K562 (cell line): ENCODE measurements at regions not wholly inside any gene's neighbourhood (a gene's known extent, or its start where the extent isn't known, plus 50 kb on each side); places are given as distances from the start of the nearest gene placed in this dataset.

Source experiments
- ATAC-seq: fragments of 200-7000 bp; cut with Tn5 transposase; 3 replicates; pipeline ENCODE4 v1.9.1; 2020; ENCODE audit warnings: moderate library complexity
- BruUV-seq: library from RNA; stranded (reverse); fragments of 400-500 nt; replicated peaks from 2 replicates; lab custom pipeline; 2021; lab: Mats Ljungman, UMichigan
- CTCF ChIA-PET: fragments of 300-600 bp; formaldehyde crosslinking; extraction: SDS; loops from one replicate; lab custom pipeline; 2021; ENCODE audit warnings: low intra/inter-chr PET ratio; lab: Yijun Ruan, JAX
- POLR2A ChIA-PET: fragments of 300-600, 350-650 bp; sonication (Branson Sonifier 250); formaldehyde crosslinking; extraction: SDS; loops from one replicate; lab custom pipeline; 2021; ENCODE audit warnings: antibody characterized with exemption, inconsistent platforms; lab: Yijun Ruan, JAX
- DNase-seq, 4 experiments: peaks; one replicate each; pipeline versions ENCODE4 v3.0.0 to v3.0.0-alpha.2; 2011 to 2018; ENCODE audit warnings: low spot score in 3 of 4, mixed read lengths in 3 of 4; ENCODE audit errors: extremely low read depth in 1 of 4
- FAIRE-seq: peaks from 2 replicates; lab custom pipeline; 2011; peaks lifted over from hg19 to GRCh38; lab: Jason Lieb, UNC
- H2AFZ ChIP-seq: 2 replicates; pipeline ENCODE4 v1.6.0; 2011; ENCODE audit warnings: low read depth, low read length, control low read depth, inconsistent platforms
- H3K27ac ChIP-seq: fragments of 200-600 bp; 3 replicates; pipeline ENCODE4 v1.8.0; 2011; ENCODE audit warnings: low read depth, mild to moderate bottlenecking, control low read depth, inconsistent platforms, low read length, moderate library complexity, mixed read lengths; ENCODE audit errors: extremely low read depth
- H3K27me3 ChIP-seq, 2 experiments: fragments of 300-600 bp in 1 of 2; 2 replicates in 1 of 2; 3 replicates in 1 of 2; pipeline versions ENCODE4 v1.6.0 to v1.8.0; 2011; ENCODE audit warnings: inconsistent platforms in 2 of 2, low read length in 2 of 2, mild to moderate bottlenecking in 1 of 2, mixed read lengths in 1 of 2, moderate library complexity in 1 of 2; ENCODE audit not compliant: control insufficient read depth in 2 of 2, insufficient read depth in 2 of 2
- H3K36me3 ChIP-seq: fragments of 300-600 bp; 3 replicates; pipeline ENCODE4 v1.8.0; 2011; ENCODE audit warnings: mild to moderate bottlenecking, low read length, inconsistent platforms; ENCODE audit not compliant: control insufficient read depth, insufficient read depth
- H3K4me1 ChIP-seq, 2 experiments: fragments of 200-600 bp in 1 of 2; replicated peaks in 1 of 2; 2 replicates in 1 of 2; 3 replicates in 1 of 2; pipeline versions ENCODE4 v1.5.1 to v1.8.0; 2011; ENCODE audit warnings: inconsistent platforms in 2 of 2, low read length in 2 of 2, mild to moderate bottlenecking in 1 of 2, mixed read lengths in 1 of 2, moderate library complexity in 1 of 2; ENCODE audit not compliant: control insufficient read depth in 2 of 2, insufficient read depth in 2 of 2
- H3K4me2 ChIP-seq: 2 replicates; pipeline ENCODE4 v1.6.1; 2011; ENCODE audit warnings: low read length, control low read depth, inconsistent platforms, mixed read lengths; ENCODE audit not compliant: insufficient read depth
- H3K4me3 ChIP-seq: fragments of 200-600 bp; sonication (generic), shearing (Covaris generic); 2 replicates; pipeline ENCODE4 v1.5.1; 2016; ENCODE audit warnings: control low read depth, inconsistent platforms
- H3K79me2 ChIP-seq: fragments of 200-600 bp; 3 replicates; pipeline ENCODE4 v1.8.0; 2011; ENCODE audit warnings: low read length, inconsistent platforms; ENCODE audit not compliant: control insufficient read depth, insufficient read depth
- H3K9ac ChIP-seq, 2 experiments: 2 replicates each; pipeline versions ENCODE4 v1.6.0 to v1.6.1; 2011; ENCODE audit warnings: low read depth in 2 of 2, low read length in 2 of 2, control low read depth in 1 of 2, inconsistent platforms in 1 of 2, mild to moderate bottlenecking in 1 of 2, mixed read lengths in 1 of 2; ENCODE audit not compliant: insufficient read depth in 1 of 2
- H3K9me1 ChIP-seq: one replicate; pipeline ENCODE4 v1.6.0; 2011; ENCODE audit warnings: inconsistent platforms, mild to moderate bottlenecking, low read length, moderate library complexity; ENCODE audit not compliant: control insufficient read depth, insufficient read depth
- H3K9me3 ChIP-seq: replicated peaks from 2 replicates; pipeline ENCODE4 v1.5.1; 2011; ENCODE audit warnings: low read depth, low read length, inconsistent platforms; ENCODE audit not compliant: control insufficient read depth, insufficient read depth
- H4K20me1 ChIP-seq: replicated peaks from 2 replicates; pipeline ENCODE4 v1.6.1; 2011; ENCODE audit warnings: low read length, inconsistent platforms, mixed read lengths; ENCODE audit not compliant: control insufficient read depth, insufficient read depth
- CBFA2T3 ChIP-seq: fragments of 450-650 bp; IDR thresholded peaks from 2 replicates; pipeline ENCODE4 v1.6.1; 2017
- ETV6 ChIP-seq, 3 experiments: fragments of 150-350 bp in 1 of 3; sonication (generic) in 1 of 3; formaldehyde crosslinking in 1 of 3; IDR thresholded peaks; 2 replicates each; pipeline versions ENCODE4 v1.6.1 to v1.8.0; 2014 to 2022; ENCODE audit warnings: borderline replicate concordance in 2 of 3, low read depth in 2 of 3, antibody characterized with exemption in 1 of 3, low read length in 1 of 3, mild to moderate bottlenecking in 1 of 3, missing genetic modification reagents in 1 of 3
- HDAC1 ChIP-seq, 2 experiments: fragments of 450-650 bp; IDR thresholded peaks; 2 replicates each; pipeline ENCODE4 v1.6.1; 2016 to 2017; ENCODE audit warnings: inconsistent platforms in 1 of 2, mild to moderate bottlenecking in 1 of 2, moderate library complexity in 1 of 2
- MEF2D ChIP-seq: conservative IDR thresholded peaks from 2 replicates; pipeline ENCODE4 v1.6.1; 2016; ENCODE audit warnings: low read depth, missing genetic modification characterization, missing compliant biosample characterization
- MYBL2 ChIP-seq, 2 experiments: fragments of 450-650 bp in 1 of 2; sonication (generic) in 1 of 2; formaldehyde crosslinking in 1 of 2; IDR thresholded peaks; 2 replicates each; pipeline versions ENCODE4 v1.6.1 to v1.8.1; 2017 to 2022; ENCODE audit warnings: borderline replicate concordance in 1 of 2, inconsistent platforms in 1 of 2, low read depth in 1 of 2, mild to moderate bottlenecking in 1 of 2, missing genetic modification reagents in 1 of 2, moderate library complexity in 1 of 2
- NCOR1 ChIP-seq: fragments of 450-650 bp; IDR thresholded peaks from 2 replicates; pipeline ENCODE4 v1.6.1; 2016; ENCODE audit warnings: mild to moderate bottlenecking, moderate library complexity
- NEUROD1 ChIP-seq: fragments of 150-350 bp; IDR thresholded peaks from 2 replicates; pipeline ENCODE4 v1.6.1; 2014; ENCODE audit warnings: borderline replicate concordance, low read length, low read depth; ENCODE audit not compliant: partially characterized antibody
- NR2C1 ChIP-seq, 2 experiments: fragments of 450-650 bp; IDR thresholded peaks; 2 replicates each; pipeline ENCODE4 v1.6.1; 2017; ENCODE audit warnings: mild to moderate bottlenecking in 2 of 2, antibody characterized with exemption in 1 of 2, inconsistent platforms in 1 of 2, missing compliant biosample characterization in 1 of 2, missing genetic modification characterization in 1 of 2
- OTX1 ChIP-seq: fragments of 450-650 bp; formaldehyde crosslinking; IDR thresholded peaks from 2 replicates; pipeline ENCODE4 v1.4.0; 2022; ENCODE audit warnings: mild to moderate bottlenecking
- RERE ChIP-seq: sonication (generic); formaldehyde crosslinking; IDR thresholded peaks from 2 replicates; pipeline ENCODE4 v1.8.0; 2023; ENCODE audit warnings: missing genetic modification reagents, mild to moderate bottlenecking, borderline replicate concordance
- SNIP1 ChIP-seq: fragments of 450-650 bp; IDR thresholded peaks from 2 replicates; pipeline ENCODE4 v1.7.1; 2017; ENCODE audit warnings: low read depth, mild to moderate bottlenecking
- TBL1XR1 ChIP-seq, 2 experiments: IDR thresholded peaks; 2 replicates each; pipeline ENCODE4 v1.6.1; 2012; ENCODE audit warnings: improper control_type of control experiment in 2 of 2, low read length in 2 of 2, mild to moderate bottlenecking in 1 of 2
- TCF7L2 ChIP-seq: fragments of 150-350 bp; IDR thresholded peaks from 2 replicates; pipeline ENCODE4 v1.6.1; 2016; ENCODE audit warnings: low read depth, mild to moderate bottlenecking, low read length, moderate library complexity
- ZFPM2 ChIP-seq: fragments of 250-450 bp; sonication (Bioruptor Pico); IDR thresholded peaks from 2 replicates; pipeline ENCODE4 v1.5.1; 2022; ENCODE audit warnings: mild to moderate bottlenecking
- ZNF561 ChIP-seq: fragments of 450-650 bp; formaldehyde crosslinking; conservative IDR thresholded peaks from 2 replicates; pipeline ENCODE4 v1.4.0; 2020; ENCODE audit warnings: mild to moderate bottlenecking, moderate library complexity
- ZNF830 ChIP-seq: fragments of 250-450 bp; sonication (Bioruptor Pico); IDR thresholded peaks from 2 replicates; pipeline ENCODE4 v1.5.0; 2021; ENCODE audit warnings: mild to moderate bottlenecking
- ZSCAN32 ChIP-seq: fragments of 450-650 bp; formaldehyde crosslinking; IDR thresholded peaks from 2 replicates; pipeline ENCODE4 v1.4.0; 2020; ENCODE audit warnings: mild to moderate bottlenecking, moderate library complexity
- WGBS: fragments of 100-300 bp; shearing (Covaris generic); methylation state at CpG from one replicate; pipeline ENCODE4 v1.1.6; 2016; ENCODE audit warnings: low coverage, mixed read lengths; ENCODE audit not compliant: insufficient coverage; ENCODE audit errors: missing lambda C conversion rate; 5-methylcytosine and 5-hydroxymethylcytosine counted together
- in situ Hi-C: fragments of 300-500 bp; cut with MboI; formaldehyde crosslinking; loops from 4 replicates; pipeline ENCODE4 v1.15.0; 2018; ENCODE audit warnings: inconsistent platforms, mixed read lengths
- intact Hi-C: fragments of 100-400 bp; cut with micrococcal nuclease; formaldehyde crosslinking; loops from 2 replicates; pipeline ENCODE4 v1.14.2; 2022

GRCh38 chr10:131682271-131682962 lies 218.4 kb upstream of the PPP2R2D start:
- H3K4me1 ChIP-seq: no peaks in the 10 kb centered on the region
- no peaks in the 10 kb centered on the region for H3K9me3 ChIP-seq
- no peak for TF ChIP-seq HDAC1 (IDR thresholded peaks at IDR 0.05)
- no peak for TF ChIP-seq CBFA2T3
- no peak for TF ChIP-seq MYBL2 (IDR thresholded peaks at IDR 0.05; ENCODE audit: low read depth)
- TF ChIP-seq MYBL2 (CRISPR knock-in tag; IDR thresholded peaks at IDR 0.05; ENCODE audit: borderline replicate concordance): no peak
- TF ChIP-seq ETV6 (IDR thresholded peaks at IDR 0.05; ENCODE audit: borderline replicate concordance in 1 of 2, low read depth in 2 of 2, low read length in 1 of 2): no peak
- no peak for TF ChIP-seq ETV6 (CRISPR knock-in tag; IDR thresholded peaks at IDR 0.05; ENCODE audit: borderline replicate concordance)
- TF ChIP-seq TBL1XR1 (IDR thresholded peaks at IDR 0.05; ENCODE audit: low read length in 2 of 2): no peak
- no peak for TF ChIP-seq SNIP1
- TF ChIP-seq NEUROD1: no peak
- TF ChIP-seq RERE: no peak
- TF ChIP-seq TCF7L2: no peak
- no peak for TF ChIP-seq ZNF561 (CRISPR knock-in tag)
- no peak for TF ChIP-seq MEF2D (tag)
- TF ChIP-seq NCOR1: no peak
- TF ChIP-seq ZFPM2 (CRISPR knock-in tag): no peak
- TF ChIP-seq OTX1 (CRISPR knock-in tag): no peak
- no peak for TF ChIP-seq NR2C1 (IDR thresholded peaks at IDR 0.05)
- no peak for TF ChIP-seq NR2C1 (tag; IDR thresholded peaks at IDR 0.05)
- TF ChIP-seq ZSCAN32 (CRISPR knock-in tag): no peak
- no peak for TF ChIP-seq ZNF830
- H3K4me2 ChIP-seq: no peak overlapping the region
- intact Hi-C loops (no loop called here), in situ Hi-C loops (no loop called here)
- no peak overlapping the region for H3K4me3 ChIP-seq
- H4K20me1 ChIP-seq: no peaks in the 10 kb centered on the region
- CTCF ChIA-PET: no interaction called here
- no peaks in the 10 kb centered on the region for H3K79me2 ChIP-seq
- POLR2A ChIA-PET: no interaction called here
- ATAC-seq (no peak), FAIRE-seq (no peak), DNase-seq (no peak)
- BruUV-seq: no TSS peak
- H3K27me3 ChIP-seq: peaks cover 2 to 26% of the 10 kb centered on the region in 2 experiments; a peak in 3 of 5 replicates
- no peak overlapping the region for H2AFZ ChIP-seq
- no peaks in the 10 kb centered on the region for H3K36me3 ChIP-seq
- under 1% methylated on average over 20 of the region's 20 CpGs for WGBS
- no peak overlapping the region for H3K27ac ChIP-seq
- no peak overlapping the region for H3K9ac ChIP-seq
- H3K9me1 ChIP-seq: no peaks in the 10 kb centered on the region
